ENCODE measurements at regions not wholly inside any gene's neighbourhood (a gene's known extent, or its start where the extent isn't known, plus 50 kb on each side); places are given as distances from the start of the nearest gene placed in this dataset.

DNA sequence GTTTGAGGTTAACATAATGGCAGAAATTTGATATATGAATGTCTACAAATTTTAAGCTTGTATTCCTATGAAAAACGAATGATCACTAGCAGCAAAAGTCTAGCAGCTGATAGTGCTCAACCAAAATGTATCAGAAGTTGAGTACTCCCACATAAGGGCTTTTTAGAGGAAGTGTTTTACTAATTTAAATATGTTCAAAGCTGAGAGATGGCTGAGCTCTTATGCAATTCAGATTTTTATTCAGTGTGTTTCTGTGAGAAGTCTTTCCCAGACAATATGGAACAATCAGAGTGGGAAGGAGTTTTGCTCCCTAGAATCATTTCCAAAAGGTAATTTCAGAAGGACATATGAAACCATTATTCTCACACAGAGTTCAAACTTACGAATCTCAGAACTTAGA, 327.0 kb downstream of the ZPLD1 start:
- H3K9ac ChIP-seq (ENCODE audit: low read length in 3 of 3): no peak overlapping the region
- FAIRE-seq: no peak

DNA sequence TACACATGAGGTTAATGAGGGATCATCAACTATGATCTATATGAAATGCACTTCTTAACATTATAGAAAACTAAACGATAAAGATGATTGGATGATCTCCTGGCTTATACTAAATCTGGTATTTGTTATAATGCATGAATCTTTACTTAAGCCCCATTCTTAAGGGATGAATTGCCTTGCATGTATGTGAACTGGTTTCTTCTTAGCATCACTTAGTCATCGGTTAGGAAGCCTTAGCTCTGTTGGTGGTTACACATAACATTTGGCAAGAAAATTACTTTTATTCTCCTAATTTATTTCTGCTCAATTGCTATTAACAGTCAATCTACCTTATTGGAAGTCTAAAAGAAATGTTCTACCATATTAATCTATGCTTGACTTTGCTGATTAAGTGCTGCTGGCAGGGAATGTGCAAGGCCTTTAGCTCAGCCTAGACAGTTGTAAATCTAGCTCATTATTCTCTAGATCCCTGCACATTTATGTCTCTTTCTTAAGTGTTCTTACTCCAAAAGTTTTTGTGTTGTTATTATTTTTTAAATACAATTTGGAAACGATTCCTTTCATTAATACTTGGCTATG, 356.0 kb downstream of the ZPLD1 start:
- Histone ChIP-seq H3K9me3 (ENCODE audit: control insufficient read depth in 2 of 3, insufficient read depth in 1 of 3, low read length in 3 of 3) (no peaks in the 10 kb centered on the region), H3K27me3 (ENCODE audit: control insufficient read depth, insufficient read depth, low read length) (no peaks in the 10 kb centered on the region), H3K9ac (ENCODE audit: low read length in 3 of 3) (no peak overlapping the region), H3K27ac (ENCODE audit: low read depth in 2 of 2, low read length in 2 of 2) (no peak overlapping the region), H3K4me1 (ENCODE audit: control insufficient read depth in 2 of 3, insufficient read depth in 2 of 3, low read depth in 1 of 3, low read length in 3 of 3) (no peaks in the 10 kb centered on the region), H3K4me3 (ENCODE audit: low read length in 3 of 3) (no peak overlapping the region), H3K36me3 (ENCODE audit: control insufficient read depth in 2 of 3, insufficient read depth in 3 of 3, low read length in 3 of 3) (no peaks in the 10 kb centered on the region)
- DNase-seq (peak in 1 of 5 donors; percentile 36), FAIRE-seq (no peak)
- intact Hi-C loops (cut with DNase I): no loop called here
- TF ChIP-seq, protein P1, sequence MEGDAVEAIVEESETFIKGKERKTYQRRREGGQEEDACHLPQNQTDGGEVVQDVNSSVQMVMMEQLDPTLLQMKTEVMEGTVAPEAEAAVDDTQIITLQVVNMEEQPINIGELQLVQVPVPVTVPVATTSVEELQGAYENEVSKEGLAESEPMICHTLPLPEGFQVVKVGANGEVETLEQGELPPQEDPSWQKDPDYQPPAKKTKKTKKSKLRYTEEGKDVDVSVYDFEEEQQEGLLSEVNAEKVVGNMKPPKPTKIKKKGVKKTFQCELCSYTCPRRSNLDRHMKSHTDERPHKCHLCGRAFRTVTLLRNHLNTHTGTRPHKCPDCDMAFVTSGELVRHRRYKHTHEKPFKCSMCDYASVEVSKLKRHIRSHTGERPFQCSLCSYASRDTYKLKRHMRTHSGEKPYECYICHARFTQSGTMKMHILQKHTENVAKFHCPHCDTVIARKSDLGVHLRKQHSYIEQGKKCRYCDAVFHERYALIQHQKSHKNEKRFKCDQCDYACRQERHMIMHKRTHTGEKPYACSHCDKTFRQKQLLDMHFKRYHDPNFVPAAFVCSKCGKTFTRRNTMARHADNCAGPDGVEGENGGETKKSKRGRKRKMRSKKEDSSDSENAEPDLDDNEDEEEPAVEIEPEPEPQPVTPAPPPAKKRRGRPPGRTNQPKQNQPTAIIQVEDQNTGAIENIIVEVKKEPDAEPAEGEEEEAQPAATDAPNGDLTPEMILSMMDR (IDR thresholded peaks at IDR 0.05; ENCODE audit: borderline replicate concordance, extremely low read depth, insufficient read depth): no peak

More for the DNA sequence above, 327.0 kb downstream of the ZPLD1 start:
- intact Hi-C loops (cut with DNase I): no loop called here
- H3K9me3 ChIP-seq (ENCODE audit: control insufficient read depth in 2 of 3, insufficient read depth in 1 of 3, low read length in 3 of 3): no peaks in the 10 kb centered on the region
- H3K27ac ChIP-seq (ENCODE audit: low read depth in 2 of 2, low read length in 2 of 2): no peak overlapping the region
- H3K36me3 ChIP-seq (ENCODE audit: control insufficient read depth in 2 of 3, insufficient read depth in 3 of 3, low read length in 3 of 3): no peaks in the 10 kb centered on the region
- no peaks in the 10 kb centered on the region for H3K4me1 ChIP-seq (ENCODE audit: control insufficient read depth in 2 of 3, insufficient read depth in 2 of 3, low read depth in 1 of 3, low read length in 3 of 3)
- no peak overlapping the region for H3K4me3 ChIP-seq (ENCODE audit: low read length in 3 of 3)
- H3K27me3 ChIP-seq (ENCODE audit: control insufficient read depth, insufficient read depth, low read length): no peaks in the 10 kb centered on the region
- TF ChIP-seq, protein P1 (IDR thresholded peaks at IDR 0.05; ENCODE audit: borderline replicate concordance, extremely low read depth, insufficient read depth): no peak
- DNase-seq: peak in 1 of 5 donors; percentile 10

DNA sequence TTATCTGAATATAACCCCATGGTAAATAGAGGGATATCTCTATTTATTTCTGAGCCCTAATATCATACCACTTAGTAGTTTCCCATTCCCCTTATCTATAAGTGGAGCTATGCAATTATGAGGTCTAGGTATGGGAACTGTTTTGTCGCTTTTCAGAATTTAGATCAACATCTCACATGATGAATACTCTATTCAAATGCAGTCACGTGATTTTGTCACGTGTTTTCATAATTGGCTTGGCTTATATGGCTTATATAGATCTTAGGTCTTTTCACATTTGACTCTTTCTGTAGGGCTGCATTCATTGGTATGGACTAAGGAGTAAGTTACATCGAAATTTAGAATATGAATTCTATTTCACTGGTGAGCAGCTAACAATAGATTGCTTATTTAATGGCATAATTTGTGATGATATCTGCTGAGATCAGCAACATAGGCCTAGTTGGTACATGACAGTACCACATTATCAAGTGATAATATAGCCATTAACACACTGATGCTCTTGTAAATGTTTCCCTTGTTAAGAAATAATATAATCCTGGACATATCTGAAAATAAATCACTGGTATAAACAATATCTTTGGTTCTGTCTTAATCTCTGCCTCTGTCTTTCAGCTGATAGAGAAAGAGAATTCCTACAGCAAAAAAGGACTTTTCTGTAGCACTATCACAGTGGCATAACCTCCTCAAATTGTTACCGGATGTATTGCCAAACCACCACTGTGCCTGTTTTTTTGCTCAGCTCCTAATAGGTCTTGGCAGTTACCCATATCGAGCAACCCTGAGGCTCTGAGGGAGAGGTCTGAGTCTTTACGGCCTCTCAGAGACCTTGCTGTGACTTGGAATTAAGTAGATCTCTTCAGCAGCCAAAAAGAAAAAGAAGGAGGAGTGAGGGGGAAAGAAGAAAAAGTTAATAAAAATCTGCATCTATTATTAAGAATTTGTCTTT, 357.1 kb downstream of the ZPLD1 start:
- peak in 1 of 5 donors; percentile 13 for DNase-seq
- intact Hi-C loops (cut with DNase I): no loop called here
- H3K27me3 ChIP-seq (ENCODE audit: control insufficient read depth, insufficient read depth, low read length): no peaks in the 10 kb centered on the region
- H3K4me1 ChIP-seq (ENCODE audit: control insufficient read depth in 2 of 3, insufficient read depth in 2 of 3, low read depth in 1 of 3, low read length in 3 of 3): no peaks in the 10 kb centered on the region
- H3K9ac ChIP-seq (ENCODE audit: low read length in 3 of 3): no peak overlapping the region
- FAIRE-seq: no peak
- no peaks in the 10 kb centered on the region for H3K9me3 ChIP-seq (ENCODE audit: control insufficient read depth in 2 of 3, insufficient read depth in 1 of 3, low read length in 3 of 3)
- no peaks in the 10 kb centered on the region for H3K36me3 ChIP-seq (ENCODE audit: control insufficient read depth in 2 of 3, insufficient read depth in 3 of 3, low read length in 3 of 3)
- H3K4me3 ChIP-seq (ENCODE audit: low read length in 3 of 3): no peak overlapping the region
- H3K27ac ChIP-seq (ENCODE audit: low read depth in 2 of 2, low read length in 2 of 2): no peak overlapping the region
- TF ChIP-seq, protein P1 (IDR thresholded peaks at IDR 0.05; ENCODE audit: borderline replicate concordance, extremely low read depth, insufficient read depth): no peak
